HepG2 (cell line): ENCODE measurements at regions not wholly inside any gene's neighbourhood (a gene's known extent, or its start where the extent isn't known, plus 50 kb on each side); places are given as distances from the start of the nearest gene placed in this dataset.

ENCODE experiments used
- POLR2AphosphoS5 ChIP-seq: IDR thresholded peaks from 2 replicates; pipeline ENCODE4 v1.6.1; 2012; ENCODE audit warnings: low read depth, low read length
- ZNF101 ChIP-seq: sonication (generic); formaldehyde crosslinking; IDR thresholded peaks from 2 replicates; pipeline ENCODE4 v1.4.0; 2020; ENCODE audit warnings: mild to moderate bottlenecking, low read depth, missing genetic modification reagents, borderline replicate concordance
- ZNF850 ChIP-seq: sonication (generic); formaldehyde crosslinking; conservative IDR thresholded peaks from 2 replicates; pipeline ENCODE4 v1.9.0; 2021; ENCODE audit warnings: mild to moderate bottlenecking, missing genetic modification reagents
- ZZZ3 ChIP-seq: sonication (generic); formaldehyde crosslinking; IDR thresholded peaks from 2 replicates; pipeline ENCODE4 v1.4.0; 2020; ENCODE audit warnings: missing genetic modification reagents, mild to moderate bottlenecking, borderline replicate concordance
- TF ChIP-seq, protein P1 (sequence below): sonication (generic); formaldehyde crosslinking; IDR thresholded peaks from 2 replicates; pipeline ENCODE4 v1.5.1; 2020; ENCODE audit warnings: mild to moderate bottlenecking, moderate library complexity, missing genetic modification reagents
- TF ChIP-seq, protein P2 (sequence below): sonication (generic); formaldehyde crosslinking; conservative IDR thresholded peaks from 2 replicates; pipeline ENCODE4 v1.4.0; 2020; ENCODE audit warnings: missing genetic modification reagents
- TF ChIP-seq, protein P3 (sequence below): sonication (generic); formaldehyde crosslinking; IDR thresholded peaks from 2 replicates; pipeline ENCODE4 v1.5.0; 2020; ENCODE audit warnings: mild to moderate bottlenecking, missing genetic modification reagents, moderate library complexity

DNA sequence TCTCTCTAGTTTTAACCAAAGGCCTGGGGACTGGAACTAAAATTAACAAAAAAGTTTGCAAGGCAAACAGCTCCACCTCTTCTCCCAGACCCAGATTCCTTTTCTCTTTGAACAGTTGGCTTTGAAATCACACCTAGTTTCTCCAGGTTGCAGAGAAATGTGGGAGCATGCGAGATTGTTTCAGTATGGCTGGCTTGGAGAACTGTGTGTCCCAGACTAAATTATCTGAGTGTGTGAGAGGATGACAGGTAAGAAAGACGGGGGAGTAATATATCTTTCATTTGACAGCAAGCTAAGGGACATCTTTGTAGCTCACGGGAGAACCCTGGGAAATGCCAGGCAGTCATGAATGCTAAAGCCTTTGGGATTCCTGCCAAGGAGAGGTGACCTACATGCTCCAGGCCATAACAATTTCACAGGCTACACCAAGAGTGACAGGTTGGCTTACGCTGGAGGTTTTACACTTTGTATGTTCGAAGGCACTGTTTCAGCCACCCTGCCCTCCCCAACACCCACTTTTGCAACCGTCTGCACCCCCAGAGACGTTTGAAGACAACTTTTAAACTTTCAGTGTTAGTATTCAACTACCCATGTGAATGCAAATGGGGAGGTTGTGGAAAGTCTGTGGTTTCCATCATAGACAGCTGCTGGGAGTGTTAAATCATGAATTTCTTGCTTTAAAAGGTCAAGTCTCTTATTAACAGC, 109.3 kb upstream of the SNX19 start:
- TF ChIP-seq ZZZ3 (CRISPR knock-in tag) = no peak
- no peak for TF ChIP-seq ZNF101
- TF ChIP-seq, protein P1, sequence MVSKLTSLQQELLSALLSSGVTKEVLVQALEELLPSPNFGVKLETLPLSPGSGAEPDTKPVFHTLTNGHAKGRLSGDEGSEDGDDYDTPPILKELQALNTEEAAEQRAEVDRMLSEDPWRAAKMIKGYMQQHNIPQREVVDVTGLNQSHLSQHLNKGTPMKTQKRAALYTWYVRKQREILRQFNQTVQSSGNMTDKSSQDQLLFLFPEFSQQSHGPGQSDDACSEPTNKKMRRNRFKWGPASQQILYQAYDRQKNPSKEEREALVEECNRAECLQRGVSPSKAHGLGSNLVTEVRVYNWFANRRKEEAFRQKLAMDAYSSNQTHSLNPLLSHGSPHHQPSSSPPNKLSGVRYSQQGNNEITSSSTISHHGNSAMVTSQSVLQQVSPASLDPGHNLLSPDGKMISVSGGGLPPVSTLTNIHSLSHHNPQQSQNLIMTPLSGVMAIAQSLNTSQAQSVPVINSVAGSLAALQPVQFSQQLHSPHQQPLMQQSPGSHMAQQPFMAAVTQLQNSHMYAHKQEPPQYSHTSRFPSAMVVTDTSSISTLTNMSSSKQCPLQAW = no peak
- no peak for TF ChIP-seq POLR2AphosphoS5
- TF ChIP-seq, protein P2, sequence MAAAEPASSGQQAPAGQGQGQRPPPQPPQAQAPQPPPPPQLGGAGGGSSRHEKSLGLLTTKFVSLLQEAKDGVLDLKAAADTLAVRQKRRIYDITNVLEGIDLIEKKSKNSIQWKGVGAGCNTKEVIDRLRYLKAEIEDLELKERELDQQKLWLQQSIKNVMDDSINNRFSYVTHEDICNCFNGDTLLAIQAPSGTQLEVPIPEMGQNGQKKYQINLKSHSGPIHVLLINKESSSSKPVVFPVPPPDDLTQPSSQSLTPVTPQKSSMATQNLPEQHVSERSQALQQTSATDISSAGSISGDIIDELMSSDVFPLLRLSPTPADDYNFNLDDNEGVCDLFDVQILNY = no peak
- TF ChIP-seq, protein P3, sequence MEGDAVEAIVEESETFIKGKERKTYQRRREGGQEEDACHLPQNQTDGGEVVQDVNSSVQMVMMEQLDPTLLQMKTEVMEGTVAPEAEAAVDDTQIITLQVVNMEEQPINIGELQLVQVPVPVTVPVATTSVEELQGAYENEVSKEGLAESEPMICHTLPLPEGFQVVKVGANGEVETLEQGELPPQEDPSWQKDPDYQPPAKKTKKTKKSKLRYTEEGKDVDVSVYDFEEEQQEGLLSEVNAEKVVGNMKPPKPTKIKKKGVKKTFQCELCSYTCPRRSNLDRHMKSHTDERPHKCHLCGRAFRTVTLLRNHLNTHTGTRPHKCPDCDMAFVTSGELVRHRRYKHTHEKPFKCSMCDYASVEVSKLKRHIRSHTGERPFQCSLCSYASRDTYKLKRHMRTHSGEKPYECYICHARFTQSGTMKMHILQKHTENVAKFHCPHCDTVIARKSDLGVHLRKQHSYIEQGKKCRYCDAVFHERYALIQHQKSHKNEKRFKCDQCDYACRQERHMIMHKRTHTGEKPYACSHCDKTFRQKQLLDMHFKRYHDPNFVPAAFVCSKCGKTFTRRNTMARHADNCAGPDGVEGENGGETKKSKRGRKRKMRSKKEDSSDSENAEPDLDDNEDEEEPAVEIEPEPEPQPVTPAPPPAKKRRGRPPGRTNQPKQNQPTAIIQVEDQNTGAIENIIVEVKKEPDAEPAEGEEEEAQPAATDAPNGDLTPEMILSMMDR (CRISPR knock-in tag) = no peak
- TF ChIP-seq ZNF850 = no peak
